Neural cell (in vitro differentiated cells): ENCODE measurements at regions not wholly inside any gene's neighbourhood (a gene's known extent, or its start where the extent isn't known, plus 50 kb on each side); places are given as distances from the start of the nearest gene placed in this dataset.
A peak's percentile ranks its signal among the peaks of the same experiment; 100 is the strongest.
"Not testable (repeated sequence)": the region's sequence is repeated elsewhere in the genome, so short reads cannot be mapped to it uniquely, and the experiment has no call there.

Experiments
- H2AFZ ChIP-seq: fragments of 200-600, 300-800 bp; sonication (generic), shearing (Covaris generic); 2 replicates; pipeline ENCODE4 v1.6.0; 2014; ENCODE audit warnings: low read depth, mild to moderate bottlenecking, antibody characterized with exemption, low read length, moderate library complexity
- H3F3A ChIP-seq: fragments of 200-600 bp; shearing (Covaris generic); 2 replicates; pipeline ENCODE4 v1.6.1; 2016; ENCODE audit warnings: mild to moderate bottlenecking, moderate library complexity, mixed read lengths, antibody characterized with exemption, low read length; ENCODE audit not compliant: insufficient read depth, poor library complexity, severe bottlenecking
- H3K27ac ChIP-seq: fragments of 200-600, 300-800 bp; sonication (generic), shearing (Covaris generic); 2 replicates; pipeline ENCODE4 v1.5.1; 2014; ENCODE audit warnings: mild to moderate bottlenecking, low read length, moderate library complexity
- H3K27me3 ChIP-seq: fragments of 300-800, 200-600 bp; sonication (generic), shearing (Covaris generic); 2 replicates; pipeline ENCODE4 v1.6.0; 2014; ENCODE audit warnings: mild to moderate bottlenecking, low read depth, low read length, moderate library complexity; ENCODE audit not compliant: insufficient read depth
- H3K36me3 ChIP-seq: fragments of 300-800, 200-600 bp; sonication (generic), shearing (Covaris generic); 2 replicates; pipeline ENCODE4 v1.5.1; 2014; ENCODE audit warnings: mild to moderate bottlenecking, antibody characterized with exemption, low read length, moderate library complexity; ENCODE audit not compliant: insufficient read depth
- H3K4me2 ChIP-seq: fragments of 300-800, 200-600 bp; sonication (generic), shearing (Covaris generic); 2 replicates; pipeline ENCODE4 v1.6.0; 2014; ENCODE audit warnings: mild to moderate bottlenecking, low read length
- H3K4me3 ChIP-seq: fragments of 300-800, 200-600 bp; sonication (generic), shearing (Covaris generic); 2 replicates; pipeline ENCODE4 v1.5.1; 2014; ENCODE audit warnings: mild to moderate bottlenecking, low read length, moderate library complexity
- H3K79me2 ChIP-seq: fragments of 200-600 bp; shearing (Covaris generic); replicated peaks from 2 replicates; pipeline ENCODE4 v1.6.0; 2014; ENCODE audit warnings: mild to moderate bottlenecking, low read length, moderate library complexity; ENCODE audit not compliant: insufficient read depth
- H3K9ac ChIP-seq: fragments of 300-800, 200-600 bp; sonication (generic), shearing (Covaris generic); 2 replicates; pipeline ENCODE4 v1.6.1; 2016; ENCODE audit warnings: mild to moderate bottlenecking, low read length, mixed read lengths
- H3K9me2 ChIP-seq: fragments of 200-600 bp; shearing (Covaris generic); 2 replicates; pipeline ENCODE4 v1.6.1; 2016; ENCODE audit warnings: mild to moderate bottlenecking, low read length, mixed read lengths; ENCODE audit not compliant: insufficient read depth
- H3K9me3 ChIP-seq: fragments of 200-600, 300-800 bp; sonication (generic), shearing (Covaris generic); 2 replicates; pipeline ENCODE4 v1.6.1; 2016; ENCODE audit warnings: mild to moderate bottlenecking, mixed run types, low read length, moderate library complexity, mixed read lengths
- H4K20me1 ChIP-seq: fragments of 200-600 bp; shearing (Covaris generic); 2 replicates; pipeline ENCODE4 v1.6.1; 2016; ENCODE audit warnings: mild to moderate bottlenecking, mixed run types; ENCODE audit not compliant: insufficient read depth
- CTCF ChIP-seq: fragments of 450-650 bp; IDR thresholded peaks from 2 replicates; pipeline ENCODE4 v1.5.1; 2014; ENCODE audit warnings: antibody characterized with exemption, mild to moderate bottlenecking, moderate library complexity; ENCODE audit not compliant: poor library complexity, severe bottlenecking
- SMC3 ChIP-seq: fragments of 450-650 bp; conservative IDR thresholded peaks from 2 replicates; pipeline ENCODE4 v1.6.1; 2014; ENCODE audit warnings: antibody characterized with exemption, mild to moderate bottlenecking, moderate library complexity; ENCODE audit not compliant: poor library complexity

GRCh38 chr4:188737251-188738002, 598.2 kb downstream of the TRIML1 start:
- Histone ChIP-seq H4K20me1 (no peaks in the 10 kb centered on the region), H3K9me3 (no peaks in the 10 kb centered on the region), H3F3A (no peaks in the 10 kb centered on the region), H3K9me2 (no peaks in the 10 kb centered on the region), H3K79me2 (no peaks in the 10 kb centered on the region), H3K36me3 (no peaks in the 10 kb centered on the region), H3K27ac (no peak overlapping the region), H2AFZ (no peak overlapping the region), H3K4me2 (no peak overlapping the region), H3K27me3 (no peaks in the 10 kb centered on the region), H3K4me3 (no peak overlapping the region), H3K9ac (no peak overlapping the region)
- no peak for TF ChIP-seq CTCF
- TF ChIP-seq SMC3 = no peak

GRCh38 chr4:188738290-188738689, 599.0 kb downstream of the TRIML1 start:
- H3K4me2 ChIP-seq, H3K9me3 ChIP-seq, H3K27me3 ChIP-seq, H3K27ac ChIP-seq, H3K36me3 ChIP-seq, H2AFZ ChIP-seq, H3K9ac ChIP-seq, H3K79me2 ChIP-seq, H3K9me2 ChIP-seq, H4K20me1 ChIP-seq, H3F3A ChIP-seq: not testable (repeated sequence)
- H3K4me3 ChIP-seq = peak overlapping the region; percentile 45

GRCh38 chr4:188740172-188740571, 600.9 kb downstream of the TRIML1 start:
- not testable (repeated sequence) for H3K4me3 ChIP-seq, H3K9me3 ChIP-seq, H3K4me2 ChIP-seq, H3K27ac ChIP-seq, H3K79me2 ChIP-seq, H3K27me3 ChIP-seq, H3K9ac ChIP-seq, H3K9me2 ChIP-seq, H3F3A ChIP-seq, H2AFZ ChIP-seq, H3K36me3 ChIP-seq, H4K20me1 ChIP-seq

GRCh38 chr4:188740791-188741190, 601.5 kb downstream of the TRIML1 start:
- H3K9me3 ChIP-seq, H3K36me3 ChIP-seq, H4K20me1 ChIP-seq, H3K9me2 ChIP-seq, H3K27ac ChIP-seq, H3K79me2 ChIP-seq, H3K27me3 ChIP-seq, H3K4me2 ChIP-seq, H3F3A ChIP-seq, H2AFZ ChIP-seq, H3K4me3 ChIP-seq, H3K9ac ChIP-seq: not testable (repeated sequence)
